H9 (cell line): ENCODE measurements at regions not wholly inside any gene's neighbourhood (a gene's known extent, or its start where the extent isn't known, plus 50 kb on each side); places are given as distances from the start of the nearest gene placed in this dataset.
"Not testable (repeated sequence)": the region's sequence is repeated elsewhere in the genome, so short reads cannot be mapped to it uniquely, and the experiment has no call there.

ENCODE experiments used
- DNase-seq: peaks from one replicate; pipeline ENCODE4 v3.0.0-alpha.2; 2017
- H2AFZ ChIP-seq: one replicate; pipeline ENCODE4 v1.6.1; 2013; ENCODE audit warnings: mild to moderate bottlenecking, low read length, control low read depth, moderate library complexity
- H2AK5ac ChIP-seq: 2 replicates; pipeline ENCODE4 v1.6.1; 2013; ENCODE audit warnings: low read length, control low read depth, mixed read lengths; ENCODE audit not compliant: insufficient read length
- H2BK120ac ChIP-seq: one replicate; pipeline ENCODE4 v1.6.1; 2013; ENCODE audit warnings: low read depth, mild to moderate bottlenecking, low read length, control low read depth, inconsistent platforms; ENCODE audit not compliant: poor library complexity, severe bottlenecking
- H2BK12ac ChIP-seq: 2 replicates; pipeline ENCODE4 v1.6.1; 2013; ENCODE audit warnings: low read length, control low read depth, mixed read lengths, low read depth; ENCODE audit not compliant: insufficient read length
- H2BK15ac ChIP-seq: 2 replicates; pipeline ENCODE4 v1.6.1; 2013; ENCODE audit warnings: low read depth, low read length, control low read depth
- H2BK20ac ChIP-seq: one replicate; pipeline ENCODE4 v1.6.1; 2013; ENCODE audit warnings: low read depth, mild to moderate bottlenecking, low read length, control low read depth, inconsistent platforms; ENCODE audit not compliant: poor library complexity, severe bottlenecking
- H2BK5ac ChIP-seq: 2 replicates; pipeline ENCODE4 v1.6.1; 2013; ENCODE audit warnings: low read length, control low read depth, mixed read lengths; ENCODE audit not compliant: insufficient read length
- H3K14ac ChIP-seq: 2 replicates; pipeline ENCODE4 v1.6.1; 2013; ENCODE audit warnings: low read length, control low read depth; ENCODE audit not compliant: insufficient read depth
- H3K18ac ChIP-seq: 2 replicates; pipeline ENCODE4 v1.6.1; 2013; ENCODE audit warnings: low read depth, mild to moderate bottlenecking, mixed read lengths, low read length, control low read depth; ENCODE audit not compliant: insufficient read length
- H3K23ac ChIP-seq: 2 replicates; pipeline ENCODE4 v1.6.1; 2013; ENCODE audit warnings: low read length, control low read depth, mixed read lengths, low read depth; ENCODE audit not compliant: insufficient read length
- H3K23me2 ChIP-seq: 2 replicates; pipeline ENCODE4 v1.6.1; 2013; ENCODE audit warnings: low read depth, mild to moderate bottlenecking, mixed read lengths, low read length, control low read depth; ENCODE audit not compliant: insufficient read length, poor library complexity, severe bottlenecking
- H3K27ac ChIP-seq: 2 replicates; pipeline ENCODE4 v1.5.1; 2013; ENCODE audit warnings: low read length, control low read depth, mixed read lengths, low read depth; ENCODE audit not compliant: insufficient read length
- H3K27me3 ChIP-seq: 2 replicates; pipeline ENCODE4 v1.6.1; 2013; ENCODE audit warnings: low read length, control low read depth, inconsistent platforms; ENCODE audit not compliant: insufficient read depth
- H3K4ac ChIP-seq: 2 replicates; pipeline ENCODE4 v1.6.1; 2013; ENCODE audit warnings: low read depth, mild to moderate bottlenecking, control low read depth, inconsistent platforms, low read length, moderate library complexity
- H3K4me1 ChIP-seq: 2 replicates; pipeline ENCODE4 v1.6.1; 2013; ENCODE audit warnings: low read length, control low read depth, inconsistent platforms; ENCODE audit not compliant: insufficient read depth
- H3K4me2 ChIP-seq: 2 replicates; pipeline ENCODE4 v1.6.1; 2013; ENCODE audit warnings: low read length, control low read depth, mixed read lengths; ENCODE audit not compliant: insufficient read length, insufficient read depth
- H3K56ac ChIP-seq: 2 replicates; pipeline ENCODE4 v1.6.1; 2013; ENCODE audit warnings: low read depth, mild to moderate bottlenecking, mixed read lengths, low read length, control low read depth; ENCODE audit not compliant: insufficient read length
- H3K79me1 ChIP-seq: 2 replicates; pipeline ENCODE4 v1.6.1; 2013; ENCODE audit warnings: low read depth, mild to moderate bottlenecking, moderate library complexity, low read length, control low read depth, inconsistent platforms; ENCODE audit not compliant: insufficient read depth, poor library complexity, severe bottlenecking
- H3K79me2 ChIP-seq: 2 replicates; pipeline ENCODE4 v1.6.1; 2013; ENCODE audit warnings: low read length, control low read depth, inconsistent platforms; ENCODE audit not compliant: insufficient read depth
- H3K9ac ChIP-seq: 2 replicates; pipeline ENCODE4 v1.6.1; 2013; ENCODE audit warnings: low read length, control low read depth, mixed read lengths; ENCODE audit not compliant: insufficient read length; ENCODE audit errors: extremely low read depth
- H3K9me3 ChIP-seq: one replicate; pipeline ENCODE4 v1.6.1; 2013; ENCODE audit warnings: low read depth, low read length, inconsistent platforms; ENCODE audit not compliant: control insufficient read depth
- H3T11ph ChIP-seq: one replicate; pipeline ENCODE4 v1.6.1; 2013; ENCODE audit warnings: mild to moderate bottlenecking, low read length, control low read depth, inconsistent platforms
- H4K20me1 ChIP-seq: one replicate; pipeline ENCODE4 v1.6.1; 2013; ENCODE audit not compliant: control insufficient read depth, insufficient read length, insufficient read depth
- H4K5ac ChIP-seq: 2 replicates; pipeline ENCODE4 v1.6.1; 2013; ENCODE audit warnings: low read depth, mild to moderate bottlenecking, mixed read lengths, low read length, control low read depth; ENCODE audit not compliant: insufficient read length
- H4K8ac ChIP-seq: replicated peaks from 2 replicates; pipeline ENCODE4 v1.6.1; 2013; ENCODE audit warnings: low read length, control low read depth, mixed read lengths, low read depth; ENCODE audit not compliant: insufficient read length
- H4K91ac ChIP-seq: 2 replicates; pipeline ENCODE4 v1.6.1; 2013; ENCODE audit warnings: low read depth, mild to moderate bottlenecking, moderate library complexity, mixed read lengths, low read length, control low read depth; ENCODE audit not compliant: insufficient read length
- H3K27ac Mint-ChIP-seq, 3 experiments: 2 replicates in 2 of 3; 3 replicates in 1 of 3; pipeline ENCODE4 v1.8.0; 2020 to 2021; ENCODE audit warnings: mixed read lengths in 3 of 3, mild to moderate bottlenecking in 1 of 3, moderate library complexity in 1 of 3
- H3K27me3 Mint-ChIP-seq: 2 replicates; pipeline ENCODE4 v1.8.0; 2021; ENCODE audit warnings: low read depth, mild to moderate bottlenecking, moderate library complexity, mixed read lengths
- H3K36me3 Mint-ChIP-seq, 3 experiments: 2 replicates in 2 of 3; 3 replicates in 1 of 3; pipeline ENCODE4 v1.8.0; 2020 to 2021; ENCODE audit warnings: low read depth in 3 of 3, mixed read lengths in 3 of 3; ENCODE audit not compliant: insufficient read depth in 1 of 3
- H3K4me1 Mint-ChIP-seq, 2 experiments: 2 replicates each; pipeline ENCODE4 v1.8.0; 2020; ENCODE audit warnings: mixed read lengths in 2 of 2
- H3K4me3 Mint-ChIP-seq, 2 experiments: 2 replicates in 1 of 2; 3 replicates in 1 of 2; pipeline ENCODE4 v1.8.0; 2020 to 2021; ENCODE audit warnings: mild to moderate bottlenecking in 2 of 2, mixed read lengths in 2 of 2, moderate library complexity in 1 of 2
- H3K9me3 Mint-ChIP-seq, 2 experiments: 2 replicates in 1 of 2; 3 replicates in 1 of 2; pipeline ENCODE4 v1.8.0; 2020; ENCODE audit warnings: mild to moderate bottlenecking in 2 of 2, mixed read lengths in 2 of 2, moderate library complexity in 1 of 2
- WGBS: extraction: QIAGEN DNeasy Blood & Tissue Kit; methylation state at CpG from one replicate; pipeline ENCODE4 v1.1.7; 2013; ENCODE audit warnings: missing lambda C conversion rate, low lambda C conversion rate, mixed read lengths; ENCODE audit not compliant: insufficient read length; ENCODE audit errors: extremely low coverage; 5-methylcytosine and 5-hydroxymethylcytosine counted together

DNA sequence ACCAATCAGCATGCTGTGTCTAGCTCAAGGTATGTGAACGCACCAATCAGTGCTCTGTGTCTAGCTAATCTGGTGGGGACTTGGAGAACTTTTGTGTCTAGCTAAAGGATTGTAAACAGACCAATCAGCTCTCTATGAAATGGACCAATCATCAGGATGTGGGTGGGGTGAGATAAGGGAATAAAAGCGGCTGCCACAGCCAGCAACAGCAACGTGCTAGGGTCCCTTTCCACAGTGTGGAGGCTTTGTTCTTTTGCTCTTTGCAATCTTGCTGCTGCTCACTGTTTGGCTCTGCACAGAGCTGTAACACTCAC is 1353.9 kb upstream of the CDH18 start:
- not testable (repeated sequence) for H2BK5ac ChIP-seq, H3K9me3 Mint-ChIP-seq, H3K4me2 ChIP-seq, H4K20me1 ChIP-seq, H3K4me1 Mint-ChIP-seq, H3K18ac ChIP-seq, H3T11ph ChIP-seq, H3K23me2 ChIP-seq, H3K79me2 ChIP-seq, H3K4ac ChIP-seq, H4K5ac ChIP-seq, DNase-seq, H4K91ac ChIP-seq, H3K36me3 Mint-ChIP-seq, H2BK12ac ChIP-seq, H3K27ac Mint-ChIP-seq, H2BK20ac ChIP-seq, H3K9me3 ChIP-seq, H3K9ac ChIP-seq, H3K56ac ChIP-seq, H3K27me3 ChIP-seq, H3K27ac ChIP-seq, H3K79me1 ChIP-seq, H2BK15ac ChIP-seq, H3K14ac ChIP-seq, H2BK120ac ChIP-seq, H2AK5ac ChIP-seq, H2AFZ ChIP-seq, H4K8ac ChIP-seq, H3K23ac ChIP-seq, H3K27me3 Mint-ChIP-seq, H3K4me1 ChIP-seq
- WGBS = no CpG with 5 or more reads among the region's 3 CpGs
- H3K4me3 Mint-ChIP-seq = peak overlapping the region; percentile 56 to 75
